PC-3 (cell line): ENCODE measurements at regions not wholly inside any gene's neighbourhood (a gene's known extent, or its start where the extent isn't known, plus 50 kb on each side); places are given as distances from the start of the nearest gene placed in this dataset.

Experiments
- CTCF ChIP-seq: fragments of 300-600 bp; sonication (generic); conservative IDR thresholded peaks from 2 replicates; pipeline ENCODE4 v1.5.1; 2017; ENCODE audit warnings: antibody characterized with exemption, low read depth, mild to moderate bottlenecking, low read length
- EZH2 ChIP-seq: fragments of 300-600 bp; sonication (generic); IDR thresholded peaks from one replicate; pipeline ENCODE4 v1.6.1; 2017; ENCODE audit warnings: antibody characterized with exemption, mild to moderate bottlenecking, low read length; ENCODE audit not compliant: unreplicated experiment
- EZH2phosphoT487 ChIP-seq: fragments of 300-600 bp; sonication (generic); IDR thresholded peaks from 2 replicates; pipeline ENCODE4 v1.6.1; 2018; ENCODE audit warnings: mild to moderate bottlenecking, antibody characterized with exemption, low read length, borderline replicate concordance

DNA sequence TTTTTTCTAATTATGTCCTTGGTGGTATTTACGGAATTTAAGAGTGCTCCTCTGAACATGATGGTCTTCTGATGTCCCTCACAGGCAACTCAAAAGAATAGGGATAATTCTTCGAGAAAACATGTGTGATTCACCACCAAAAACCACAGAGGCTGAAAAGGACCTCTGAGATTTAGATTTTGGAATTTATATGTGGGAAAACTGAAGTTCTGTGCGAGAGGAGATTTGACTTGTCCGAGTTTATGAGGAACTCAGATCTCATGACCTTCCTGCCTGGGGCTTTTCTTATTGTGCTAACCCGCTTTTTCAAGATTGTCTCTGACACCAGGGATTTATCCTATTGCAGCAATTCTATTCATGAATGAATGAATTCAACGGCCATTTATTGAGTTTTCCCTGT, 142.4 kb downstream of the FAM43A start:
- TF ChIP-seq CTCF (no peak), EZH2phosphoT487 (no peak), EZH2 (no peak)
